ENCODE measurements at regions not wholly inside any gene's neighbourhood (a gene's known extent, or its start where the extent isn't known, plus 50 kb on each side); places are given as distances from the start of the nearest gene placed in this dataset.

GRCh38 chr18:57895182-57895581 lies 92.1 kb upstream of the ATP8B1 start:
- no peaks in the 10 kb centered on the region for H3K9me3 ChIP-seq
- H3K4me2 ChIP-seq: no peak overlapping the region
- no peak overlapping the region for H3K27ac ChIP-seq (ENCODE audit: low read depth in 2 of 2, low read length in 1 of 2)
- 65% methylated on average over 6 of the region's 9 CpGs for WGBS (ENCODE audit: low lambda C conversion rate)
- ChIA-PET POLR2A (no interaction called here), CTCF (no interaction called here)
- no peaks in the 10 kb centered on the region; a peak in 1 of 4 replicates for H3K4me1 ChIP-seq (ENCODE audit: control insufficient read depth in 1 of 2, insufficient read depth in 2 of 2, low read depth in 1 of 2, low read length in 1 of 2)
- no peaks in the 10 kb centered on the region for H3K27me3 ChIP-seq (ENCODE audit: insufficient read depth)
- no peak overlapping the region for H3K9ac ChIP-seq
- H3F3A ChIP-seq (replicated peaks; ENCODE audit: insufficient read depth): no peaks in the 10 kb centered on the region
- H3K4me3 ChIP-seq (ENCODE audit: low read depth in 2 of 2, low read length in 1 of 2): no peak overlapping the region
- DNase-seq: no peak
- no peak for TF ChIP-seq USF1 (IDR thresholded peaks at IDR 0.05; ENCODE audit: borderline replicate concordance, low read depth)
- no peak for TF ChIP-seq JUND (IDR thresholded peaks at IDR 0.05)
- no peak for TF ChIP-seq ZBTB33 (IDR thresholded peaks at IDR 0.05; ENCODE audit: borderline replicate concordance, low read depth)
- no peak for TF ChIP-seq POLR2AphosphoS5 (IDR thresholded peaks at IDR 0.05; ENCODE audit: low read depth, low read length)
- TF ChIP-seq SMC3 (IDR thresholded peaks at IDR 0.05; ENCODE audit: low read depth, low read length): no peak
- no peak for TF ChIP-seq RAD21 (IDR thresholded peaks at IDR 0.05; ENCODE audit: low read length)
- no peak for TF ChIP-seq RXRA (IDR thresholded peaks at IDR 0.05; ENCODE audit: borderline replicate concordance, low read depth)
- no peak for TF ChIP-seq TEAD4 (IDR thresholded peaks at IDR 0.05; ENCODE audit: borderline replicate concordance, insufficient read depth)
- TF ChIP-seq SIN3A (IDR thresholded peaks at IDR 0.05; ENCODE audit: borderline replicate concordance, low read depth, low read length): no peak
- no peak for TF ChIP-seq PBX3 (IDR thresholded peaks at IDR 0.05)
- TF ChIP-seq IRF3 (IDR thresholded peaks at IDR 0.05; ENCODE audit: low read depth, low read length): no peak
- no peak for TF ChIP-seq ELF1 (IDR thresholded peaks at IDR 0.05)
- no peaks in the 10 kb centered on the region for H3K79me2 ChIP-seq (ENCODE audit: insufficient read depth)
- no peaks in the 10 kb centered on the region for H3K9me2 ChIP-seq
- no peaks in the 10 kb centered on the region for H4K20me1 ChIP-seq (ENCODE audit: insufficient read depth)
- no peak overlapping the region for H2AFZ ChIP-seq (ENCODE audit: low read depth)
- no peaks in the 10 kb centered on the region for H3K36me3 ChIP-seq (replicated peaks in 1 of 2; ENCODE audit: control insufficient read depth in 1 of 2, insufficient read depth in 2 of 2, low read length in 1 of 2)

- no peak overlapping the region for H3K4me2 ChIP-seq
- no peaks in the 10 kb centered on the region for H3K79me2 ChIP-seq (ENCODE audit: insufficient read depth)
- POLR2A ChIA-PET: no interaction called here
- no peaks in the 10 kb centered on the region for H3K36me3 ChIP-seq (replicated peaks in 1 of 2; ENCODE audit: control insufficient read depth in 1 of 2, insufficient read depth in 2 of 2, low read length in 1 of 2)
- H2AFZ ChIP-seq (ENCODE audit: low read depth): no peak overlapping the region
- no peaks in the 10 kb centered on the region for H3K27me3 ChIP-seq (ENCODE audit: insufficient read depth)
- H3K9me3 ChIP-seq: no peaks in the 10 kb centered on the region
- no peaks in the 10 kb centered on the region for H3K9me2 ChIP-seq
- peaks cover 0 to 4% of the 10 kb centered on the region in 2 experiments; a peak in 1 of 4 replicates for H3K4me1 ChIP-seq (ENCODE audit: control insufficient read depth in 1 of 2, insufficient read depth in 2 of 2, low read depth in 1 of 2, low read length in 1 of 2)
- no peak for DNase-seq
- CTCF ChIA-PET: interaction anchor here (0.8 to 2.3 kb wide), 3 partner anchors 10 to 230 kb away, joined by 3 to 13 read pairs (median 3); no protein-coding TSS in a partner anchor
- H4K20me1 ChIP-seq (ENCODE audit: insufficient read depth): no peaks in the 10 kb centered on the region
- H3K27ac ChIP-seq (ENCODE audit: low read depth in 2 of 2, low read length in 1 of 2): no peak overlapping the region
- H3K4me3 ChIP-seq (ENCODE audit: low read depth in 2 of 2, low read length in 1 of 2): no peak overlapping the region
- no peaks in the 10 kb centered on the region for H3F3A ChIP-seq (replicated peaks; ENCODE audit: insufficient read depth)
- H3K9ac ChIP-seq: no peak overlapping the region
- WGBS (ENCODE audit: low lambda C conversion rate): 51% methylated on average over 2 of the region's 2 CpGs
- TF ChIP-seq RFX5 (IDR thresholded peaks at IDR 0.05; ENCODE audit: low read length): no peak
- TF ChIP-seq USF1 (IDR thresholded peaks at IDR 0.05; ENCODE audit: borderline replicate concordance, low read depth): no peak
- TF ChIP-seq CTCF (IDR thresholded peaks at IDR 0.05): no peak
- no peak for TF ChIP-seq JUND (IDR thresholded peaks at IDR 0.05)
- TF ChIP-seq TAF1 (IDR thresholded peaks at IDR 0.05; ENCODE audit: borderline replicate concordance, low read depth, low read length): no peak
- TF ChIP-seq FOSL2 (IDR thresholded peaks at IDR 0.05; ENCODE audit: borderline replicate concordance, low read depth): no peak
- no peak for TF ChIP-seq MEF2A (IDR thresholded peaks at IDR 0.05; ENCODE audit: borderline replicate concordance, low read depth)
- no peak for TF ChIP-seq YY1 (IDR thresholded peaks at IDR 0.05; ENCODE audit: low read depth)
- TF ChIP-seq MXI1 (IDR thresholded peaks at IDR 0.05; ENCODE audit: low read depth, low read length): no peak
- TF ChIP-seq POLR2AphosphoS5 (IDR thresholded peaks at IDR 0.05; ENCODE audit: low read depth, low read length): no peak
- TF ChIP-seq GATA2 (CRISPR knock-in tag; IDR thresholded peaks at IDR 0.05): no peak
Observed at GRCh38 chr18:57891707-57892391, 88.7 kb upstream of the ATP8B1 start.
